Panc1 (cell line): ENCODE measurements at regions not wholly inside any gene's neighbourhood (a gene's known extent, or its start where the extent isn't known, plus 50 kb on each side); places are given as distances from the start of the nearest gene placed in this dataset.

Experiments used
- ATAC-seq: fragments of 200-7000 bp; cut with Tn5 transposase; 2 replicates; pipeline ENCODE4 v1.9.1; 2020; ENCODE audit warnings: mild to moderate bottlenecking, moderate library complexity
- BruUV-seq: library from RNA; stranded (reverse); fragments of 400-500 nt; replicated peaks from 2 replicates; lab custom pipeline; 2021; lab: Mats Ljungman, UMichigan
- CTCF ChIA-PET: fragments of 300-600 bp; sonication (Branson Sonifier 250); formaldehyde crosslinking; loops from one replicate; lab custom pipeline; 2022; ENCODE audit warnings: antibody characterized with exemption; lab: Charles Lee
- POLR2A ChIA-PET: fragments of 300-600 bp; sonication (Branson Sonifier 250); formaldehyde crosslinking; loops from one replicate; lab custom pipeline; 2022; ENCODE audit warnings: antibody characterized with exemption; lab: Charles Lee
- DNase-seq: peaks from one replicate; pipeline ENCODE4 v3.0.0-alpha.2; 2010; ENCODE audit warnings: low read depth, low spot score
- H3K27ac ChIP-seq: 2 replicates; pipeline ENCODE4 v1.5.1; 2011; ENCODE audit warnings: mild to moderate bottlenecking, low read length, inconsistent platforms
- H3K27me3 ChIP-seq: fragments of 200-500 bp; sonication (Bioruptor generic); 2 replicates; pipeline ENCODE4 v1.6.0; 2014; ENCODE audit warnings: low read length, inconsistent platforms; ENCODE audit not compliant: control insufficient read depth, insufficient read depth
- H3K36me3 ChIP-seq: fragments of 200-500 bp; sonication (Bioruptor generic); 2 replicates; pipeline ENCODE4 v1.5.1; 2014; ENCODE audit warnings: inconsistent platforms, mild to moderate bottlenecking, low read length, moderate library complexity; ENCODE audit not compliant: control insufficient read depth, insufficient read depth
- H3K4me1 ChIP-seq: 2 replicates; pipeline ENCODE4 v1.5.1; 2011; ENCODE audit warnings: inconsistent platforms, mild to moderate bottlenecking, low read length, moderate library complexity; ENCODE audit not compliant: control insufficient read depth, insufficient read depth
- H3K4me3 ChIP-seq, 2 experiments: 2 replicates each; pipeline ENCODE4 v1.5.1; 2011 to 2012; ENCODE audit warnings: low read depth in 2 of 2, low read length in 2 of 2, mild to moderate bottlenecking in 2 of 2, inconsistent platforms in 1 of 2, moderate library complexity in 1 of 2
- H3K9me3 ChIP-seq: fragments of 200-500 bp; sonication (Bioruptor generic); 2 replicates; pipeline ENCODE4 v1.5.1; 2014; ENCODE audit warnings: low read depth, mild to moderate bottlenecking, inconsistent platforms, low read length, moderate library complexity; ENCODE audit not compliant: control insufficient read depth, insufficient read depth
- POLR2AphosphoS5 ChIP-seq: IDR thresholded peaks from 2 replicates; pipeline ENCODE4 v1.6.1; 2012; ENCODE audit warnings: mild to moderate bottlenecking, low read depth, low read length, moderate library complexity
- SIN3A ChIP-seq: IDR thresholded peaks from 2 replicates; pipeline ENCODE4 v1.6.1; 2012; ENCODE audit warnings: low read depth, mild to moderate bottlenecking, low read length, moderate library complexity, borderline replicate concordance; ENCODE audit not compliant: insufficient read depth
- TCF7L2 ChIP-seq: IDR thresholded peaks from 2 replicates; pipeline ENCODE4 v1.6.1; 2011; ENCODE audit warnings: mild to moderate bottlenecking, low read depth, low read length, inconsistent platforms
- in situ Hi-C: cut with HindIII; loops from 2 replicates; pipeline ENCODE4 v1.10.0; 2016; ENCODE audit warnings: low sequenced_read_pairs, low pct_unique_long_range_greater_than_20kb
- intact Hi-C: fragments of 100-400 bp; cut with micrococcal nuclease; formaldehyde crosslinking; loops from one replicate; pipeline ENCODE4 v1.10.0; 2022; ENCODE audit not compliant: unreplicated experiment
- TF ChIP-seq, protein P1 (sequence below): fragments of 450-650 bp; IDR thresholded peaks from 2 replicates; pipeline ENCODE4 v1.5.1; 2017; ENCODE audit warnings: mild to moderate bottlenecking
- TF ChIP-seq, protein P2 (sequence below), 2 experiments: IDR thresholded peaks; 2 replicates each; pipeline ENCODE4 v1.6.1; 2011 to 2012; ENCODE audit warnings: low read depth in 2 of 2, control low read depth in 1 of 2, low read length in 1 of 2, mild to moderate bottlenecking in 1 of 2, moderate library complexity in 1 of 2; ENCODE audit not compliant: insufficient read depth in 1 of 2

GRCh38 chr3:193895409-193895808, 240.5 kb upstream of the HES1 start:
- DNase-seq = no peak

GRCh38 chr3:193896419-193896818, 239.5 kb upstream of the HES1 start:
- in situ Hi-C loops (no loop called here), intact Hi-C loops (no loop called here)
- H3K27ac ChIP-seq = no peak overlapping the region
- DNase-seq (no peak), ATAC-seq (no peak)
- no peaks in the 10 kb centered on the region for H3K36me3 ChIP-seq
- no TSS peak for BruUV-seq
- H3K27me3 ChIP-seq = no peaks in the 10 kb centered on the region
- ChIA-PET POLR2A (no interaction called here), CTCF (no interaction called here)
- no peak overlapping the region for H3K4me3 ChIP-seq
- no peaks in the 10 kb centered on the region for H3K4me1 ChIP-seq
- no peaks in the 10 kb centered on the region for H3K9me3 ChIP-seq
- TF ChIP-seq, protein P1, sequence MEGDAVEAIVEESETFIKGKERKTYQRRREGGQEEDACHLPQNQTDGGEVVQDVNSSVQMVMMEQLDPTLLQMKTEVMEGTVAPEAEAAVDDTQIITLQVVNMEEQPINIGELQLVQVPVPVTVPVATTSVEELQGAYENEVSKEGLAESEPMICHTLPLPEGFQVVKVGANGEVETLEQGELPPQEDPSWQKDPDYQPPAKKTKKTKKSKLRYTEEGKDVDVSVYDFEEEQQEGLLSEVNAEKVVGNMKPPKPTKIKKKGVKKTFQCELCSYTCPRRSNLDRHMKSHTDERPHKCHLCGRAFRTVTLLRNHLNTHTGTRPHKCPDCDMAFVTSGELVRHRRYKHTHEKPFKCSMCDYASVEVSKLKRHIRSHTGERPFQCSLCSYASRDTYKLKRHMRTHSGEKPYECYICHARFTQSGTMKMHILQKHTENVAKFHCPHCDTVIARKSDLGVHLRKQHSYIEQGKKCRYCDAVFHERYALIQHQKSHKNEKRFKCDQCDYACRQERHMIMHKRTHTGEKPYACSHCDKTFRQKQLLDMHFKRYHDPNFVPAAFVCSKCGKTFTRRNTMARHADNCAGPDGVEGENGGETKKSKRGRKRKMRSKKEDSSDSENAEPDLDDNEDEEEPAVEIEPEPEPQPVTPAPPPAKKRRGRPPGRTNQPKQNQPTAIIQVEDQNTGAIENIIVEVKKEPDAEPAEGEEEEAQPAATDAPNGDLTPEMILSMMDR = no peak
- TF ChIP-seq TCF7L2 (no peak), SIN3A (no peak), POLR2AphosphoS5 (no peak)
- TF ChIP-seq, protein P2, sequence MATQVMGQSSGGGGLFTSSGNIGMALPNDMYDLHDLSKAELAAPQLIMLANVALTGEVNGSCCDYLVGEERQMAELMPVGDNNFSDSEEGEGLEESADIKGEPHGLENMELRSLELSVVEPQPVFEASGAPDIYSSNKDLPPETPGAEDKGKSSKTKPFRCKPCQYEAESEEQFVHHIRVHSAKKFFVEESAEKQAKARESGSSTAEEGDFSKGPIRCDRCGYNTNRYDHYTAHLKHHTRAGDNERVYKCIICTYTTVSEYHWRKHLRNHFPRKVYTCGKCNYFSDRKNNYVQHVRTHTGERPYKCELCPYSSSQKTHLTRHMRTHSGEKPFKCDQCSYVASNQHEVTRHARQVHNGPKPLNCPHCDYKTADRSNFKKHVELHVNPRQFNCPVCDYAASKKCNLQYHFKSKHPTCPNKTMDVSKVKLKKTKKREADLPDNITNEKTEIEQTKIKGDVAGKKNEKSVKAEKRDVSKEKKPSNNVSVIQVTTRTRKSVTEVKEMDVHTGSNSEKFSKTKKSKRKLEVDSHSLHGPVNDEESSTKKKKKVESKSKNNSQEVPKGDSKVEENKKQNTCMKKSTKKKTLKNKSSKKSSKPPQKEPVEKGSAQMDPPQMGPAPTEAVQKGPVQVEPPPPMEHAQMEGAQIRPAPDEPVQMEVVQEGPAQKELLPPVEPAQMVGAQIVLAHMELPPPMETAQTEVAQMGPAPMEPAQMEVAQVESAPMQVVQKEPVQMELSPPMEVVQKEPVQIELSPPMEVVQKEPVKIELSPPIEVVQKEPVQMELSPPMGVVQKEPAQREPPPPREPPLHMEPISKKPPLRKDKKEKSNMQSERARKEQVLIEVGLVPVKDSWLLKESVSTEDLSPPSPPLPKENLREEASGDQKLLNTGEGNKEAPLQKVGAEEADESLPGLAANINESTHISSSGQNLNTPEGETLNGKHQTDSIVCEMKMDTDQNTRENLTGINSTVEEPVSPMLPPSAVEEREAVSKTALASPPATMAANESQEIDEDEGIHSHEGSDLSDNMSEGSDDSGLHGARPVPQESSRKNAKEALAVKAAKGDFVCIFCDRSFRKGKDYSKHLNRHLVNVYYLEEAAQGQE (IDR thresholded peaks at IDR 0.05; ENCODE audit: insufficient read depth in 1 of 2, low read depth in 2 of 2, low read length in 1 of 2) = no peak

More at GRCh38 chr3:193895409-193895808, 240.5 kb upstream of the HES1 start:
- CTCF ChIA-PET = no interaction called here
- no peak for ATAC-seq
- Histone ChIP-seq H3K4me3 (no peak overlapping the region), H3K4me1 (no peaks in the 10 kb centered on the region), H3K36me3 (no peaks in the 10 kb centered on the region), H3K27me3 (no peaks in the 10 kb centered on the region), H3K27ac (no peak overlapping the region), H3K9me3 (no peaks in the 10 kb centered on the region)
- in situ Hi-C loops = no loop called here
- no TSS peak for BruUV-seq
- POLR2A ChIA-PET = no interaction called here
- TF ChIP-seq SIN3A (no peak), TCF7L2 (no peak), POLR2AphosphoS5 (no peak)
- TF ChIP-seq, protein P1 = no peak
- intact Hi-C loops = no loop called here
